AG04450 (cell line): ENCODE measurements at regions not wholly inside any gene's neighbourhood (a gene's known extent, or its start where the extent isn't known, plus 50 kb on each side); places are given as distances from the start of the nearest gene placed in this dataset.

Experiments used
- CTCF ChIA-PET: fragments of 300-600, 350-600 bp; formaldehyde crosslinking; extraction: SDS; loops from one replicate; lab custom pipeline; 2022; ENCODE audit warnings: antibody characterized with exemption, inconsistent platforms; lab: Charles Lee
- POLR2A ChIA-PET: fragments of 350-600 bp; formaldehyde crosslinking; extraction: SDS; loops from one replicate; lab custom pipeline; 2021; ENCODE audit warnings: antibody characterized with exemption, inconsistent platforms; lab: Yijun Ruan, JAX
- DNase-seq: peaks from one replicate; pipeline ENCODE4 v3.0.0-alpha.2; 2011; ENCODE audit warnings: low read depth, low spot score
- H3K27ac ChIP-seq: one replicate; pipeline ENCODE4 v1.5.1; 2012; ENCODE audit warnings: low read depth, low read length, control low read depth
- H3K27me3 ChIP-seq: one replicate; pipeline ENCODE4 v1.6.0; 2012; ENCODE audit warnings: low read length; ENCODE audit not compliant: control insufficient read depth, insufficient read depth
- H3K4me3 ChIP-seq: 2 replicates; pipeline ENCODE4 v1.5.1; 2011; ENCODE audit warnings: mild to moderate bottlenecking, low read depth, low read length, control low read depth
- H3K9me3 ChIP-seq: 2 replicates; pipeline ENCODE4 v1.5.1; 2012; ENCODE audit warnings: low read length; ENCODE audit not compliant: control insufficient read depth, insufficient read depth
- CTCF ChIP-seq: IDR thresholded peaks from 2 replicates; pipeline ENCODE4 v1.5.1; 2011; ENCODE audit warnings: low read depth, low read length, control low read depth, inconsistent platforms

GRCh38 chr4:112860830-112861690 is 188.4 kb upstream of the ANK2 start:
- CTCF ChIA-PET = interaction anchor here (0.6 to 1.4 kb wide), 3 partner anchors 13 to 91 kb away, joined by 3 to 4 read pairs (median 3); no protein-coding TSS in a partner anchor
- Histone ChIP-seq H3K9me3 (no peaks in the 10 kb centered on the region), H3K27me3 (no peaks in the 10 kb centered on the region), H3K27ac (no peak overlapping the region), H3K4me3 (no peak overlapping the region)
- no peak for TF ChIP-seq CTCF
- POLR2A ChIA-PET = no interaction called here
- DNase-seq = no peak

- no peak for TF ChIP-seq CTCF
- H3K27ac ChIP-seq = no peak overlapping the region
- H3K4me3 ChIP-seq = no peak overlapping the region
- no peaks in the 10 kb centered on the region for H3K9me3 ChIP-seq
- no peak for DNase-seq
- ChIA-PET CTCF (interaction anchor here (0.6 to 1.4 kb wide), 3 partner anchors 12 to 90 kb away, joined by 3 to 4 read pairs (median 3); no protein-coding TSS in a partner anchor), POLR2A (no interaction called here)
- H3K27me3 ChIP-seq = no peaks in the 10 kb centered on the region
These were observed 187.5 kb upstream of the ANK2 start for GRCh38 chr4:112861691-112862674.

GRCh38 chr4:112865443-112865842 is 184.0 kb upstream of the ANK2 start:
- Histone ChIP-seq H3K4me3 (no peak overlapping the region), H3K27me3 (no peaks in the 10 kb centered on the region), H3K27ac (no peak overlapping the region), H3K9me3 (no peaks in the 10 kb centered on the region)
- no peak for TF ChIP-seq CTCF
- CTCF ChIA-PET = no interaction called here
- no peak for DNase-seq
- POLR2A ChIA-PET = no interaction called here

GRCh38 chr4:112876316-112876715 is 173.1 kb upstream of the ANK2 start:
- ChIA-PET CTCF (interaction anchor here (1.4 to 1.5 kb wide), 2 partner anchors 62 to 75 kb away, joined by 4 read pairs; no protein-coding TSS in a partner anchor), POLR2A (no interaction called here)
- H3K9me3 ChIP-seq = no peaks in the 10 kb centered on the region
- no peaks in the 10 kb centered on the region for H3K27me3 ChIP-seq
- no peak overlapping the region for H3K27ac ChIP-seq
- TF ChIP-seq CTCF = no peak
- H3K4me3 ChIP-seq = no peak overlapping the region
- no peak for DNase-seq
